KMS-11 (cell line): ENCODE measurements at regions not wholly inside any gene's neighbourhood (a gene's known extent, or its start where the extent isn't known, plus 50 kb on each side); places are given as distances from the start of the nearest gene placed in this dataset.

Source experiments
- H2AFZ ChIP-seq: fragments of 200-600 bp; sonication (generic); 2 replicates; pipeline ENCODE4 v1.6.1; 2016; ENCODE audit warnings: antibody characterized with exemption, mixed run types, low read depth
- H3K27ac ChIP-seq: fragments of 200-600 bp; sonication (generic); 2 replicates; pipeline ENCODE4 v1.6.1; 2016; ENCODE audit warnings: mild to moderate bottlenecking, mixed run types
- H3K27me3 ChIP-seq: fragments of 200-600 bp; sonication (generic); 2 replicates; pipeline ENCODE4 v1.6.1; 2017; ENCODE audit warnings: mild to moderate bottlenecking, low read depth, mixed run types, moderate library complexity; ENCODE audit not compliant: insufficient read depth
- H3K36me3 ChIP-seq: fragments of 200-600 bp; sonication (generic); 2 replicates; pipeline ENCODE4 v1.6.1; 2017; ENCODE audit warnings: mild to moderate bottlenecking, mixed run types; ENCODE audit not compliant: insufficient read depth
- H3K4me1 ChIP-seq: fragments of 200-600 bp; sonication (generic); 2 replicates; pipeline ENCODE4 v1.6.1; 2016; ENCODE audit warnings: mild to moderate bottlenecking, low read depth, mixed run types; ENCODE audit not compliant: poor library complexity, severe bottlenecking
- H3K4me2 ChIP-seq: fragments of 200-600 bp; sonication (generic); 2 replicates; pipeline ENCODE4 v1.7.0; 2016; ENCODE audit warnings: mild to moderate bottlenecking, mixed run types
- H3K4me3 ChIP-seq: fragments of 200-600 bp; sonication (generic); IDR thresholded peaks from 2 replicates; pipeline ENCODE4 v1.6.1; 2017; ENCODE audit warnings: low read depth, low read length, mixed read lengths; ENCODE audit not compliant: insufficient read depth
- H3K79me2 ChIP-seq: fragments of 200-600 bp; sonication (generic); 2 replicates; pipeline ENCODE4 v1.6.1; 2016; ENCODE audit warnings: low read depth, mixed run types; ENCODE audit not compliant: insufficient read depth
- H3K9ac ChIP-seq: fragments of 200-600 bp; sonication (generic); 2 replicates; pipeline ENCODE4 v1.6.1; 2016; ENCODE audit warnings: mild to moderate bottlenecking, mixed run types
- H4K20me1 ChIP-seq: fragments of 200-600 bp; sonication (generic); 2 replicates; pipeline ENCODE4 v1.6.1; 2016; ENCODE audit warnings: mild to moderate bottlenecking, mixed run types; ENCODE audit not compliant: insufficient read depth
- TF ChIP-seq, protein P1 (sequence below): fragments of 200-600 bp; sonication (generic); conservative IDR thresholded peaks from 2 replicates; pipeline ENCODE4 v1.6.1; 2017; ENCODE audit warnings: low read depth, mild to moderate bottlenecking, antibody characterized with exemption, low read length, moderate library complexity, mixed read lengths

DNA sequence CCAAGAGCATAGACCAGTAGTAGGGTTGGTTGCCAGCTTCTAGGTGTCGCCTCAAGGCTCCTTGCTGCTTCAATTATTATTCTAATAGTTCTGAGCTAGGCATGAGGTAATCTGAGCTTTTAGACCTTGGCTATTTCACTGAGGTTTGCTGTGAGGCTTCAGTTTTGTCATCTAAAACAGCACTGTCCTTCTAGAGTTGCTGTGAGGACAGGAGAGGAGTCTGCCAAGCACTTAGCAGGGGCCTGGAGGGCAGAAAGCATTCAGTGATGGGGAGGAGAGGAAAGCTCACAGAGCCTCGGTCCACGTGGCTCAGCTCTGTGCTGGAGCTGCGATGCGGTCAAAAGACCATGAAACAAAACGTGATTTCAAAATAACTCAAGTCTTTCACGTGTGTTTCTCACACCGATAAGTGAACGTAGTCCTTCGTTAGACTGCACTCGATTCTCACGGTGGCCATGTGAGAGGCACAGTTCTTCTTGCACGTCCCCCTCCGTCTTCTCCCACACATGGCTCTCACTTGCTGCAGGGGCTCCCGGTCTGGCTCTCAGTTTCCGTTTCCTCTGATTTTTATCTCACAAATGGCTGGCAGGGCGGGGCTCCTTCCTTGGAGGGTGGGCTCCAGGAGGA is 113.7 kb downstream of the B3GNT2 start:
- Histone ChIP-seq H4K20me1 (no peaks in the 10 kb centered on the region), H3K36me3 (no peaks in the 10 kb centered on the region), H3K4me2 (no peak overlapping the region), H3K4me1 (peaks cover 72% of the 10 kb centered on the region), H2AFZ (no peak overlapping the region), H3K79me2 (no peaks in the 10 kb centered on the region), H3K27ac (no peak overlapping the region), H3K4me3 (no peak overlapping the region), H3K9ac (no peak overlapping the region), H3K27me3 (no peaks in the 10 kb centered on the region)
- TF ChIP-seq, protein P1, sequence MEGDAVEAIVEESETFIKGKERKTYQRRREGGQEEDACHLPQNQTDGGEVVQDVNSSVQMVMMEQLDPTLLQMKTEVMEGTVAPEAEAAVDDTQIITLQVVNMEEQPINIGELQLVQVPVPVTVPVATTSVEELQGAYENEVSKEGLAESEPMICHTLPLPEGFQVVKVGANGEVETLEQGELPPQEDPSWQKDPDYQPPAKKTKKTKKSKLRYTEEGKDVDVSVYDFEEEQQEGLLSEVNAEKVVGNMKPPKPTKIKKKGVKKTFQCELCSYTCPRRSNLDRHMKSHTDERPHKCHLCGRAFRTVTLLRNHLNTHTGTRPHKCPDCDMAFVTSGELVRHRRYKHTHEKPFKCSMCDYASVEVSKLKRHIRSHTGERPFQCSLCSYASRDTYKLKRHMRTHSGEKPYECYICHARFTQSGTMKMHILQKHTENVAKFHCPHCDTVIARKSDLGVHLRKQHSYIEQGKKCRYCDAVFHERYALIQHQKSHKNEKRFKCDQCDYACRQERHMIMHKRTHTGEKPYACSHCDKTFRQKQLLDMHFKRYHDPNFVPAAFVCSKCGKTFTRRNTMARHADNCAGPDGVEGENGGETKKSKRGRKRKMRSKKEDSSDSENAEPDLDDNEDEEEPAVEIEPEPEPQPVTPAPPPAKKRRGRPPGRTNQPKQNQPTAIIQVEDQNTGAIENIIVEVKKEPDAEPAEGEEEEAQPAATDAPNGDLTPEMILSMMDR = no peak

GRCh38 chr2:62309081-62309464 is 113.2 kb downstream of the B3GNT2 start:
- Histone ChIP-seq H3K36me3 (no peaks in the 10 kb centered on the region), H4K20me1 (no peaks in the 10 kb centered on the region), H3K4me3 (no peak overlapping the region), H3K27me3 (no peaks in the 10 kb centered on the region), H3K27ac (no peak overlapping the region), H3K79me2 (no peaks in the 10 kb centered on the region), H3K9ac (no peak overlapping the region), H3K4me2 (no peak overlapping the region; the same call in 1 of the 2 replicates), H3K4me1 (peaks cover 72% of the 10 kb centered on the region), H2AFZ (no peak overlapping the region)
- TF ChIP-seq, protein P1 = no peak

- Histone ChIP-seq H3K79me2 (no peaks in the 10 kb centered on the region), H3K4me1 (peaks cover 72% of the 10 kb centered on the region), H3K4me3 (no peak overlapping the region), H3K4me2 (peak overlapping the region; percentile 89), H3K9ac (peak overlapping the region; percentile 71), H4K20me1 (no peaks in the 10 kb centered on the region), H3K36me3 (no peaks in the 10 kb centered on the region), H2AFZ (peak overlapping the region; percentile 25; the same call in 1 of the 2 replicates), H3K27ac (peak overlapping the region; percentile 94), H3K27me3 (no peaks in the 10 kb centered on the region)
- TF ChIP-seq, protein P1 = no peak
Observed at GRCh38 chr2:62307469-62308389, 111.8 kb downstream of the B3GNT2 start.

- Histone ChIP-seq H3K4me2 (peak overlapping the region; percentile 89), H4K20me1 (no peaks in the 10 kb centered on the region), H3K27me3 (no peaks in the 10 kb centered on the region), H3K4me3 (no peak overlapping the region), H3K36me3 (no peaks in the 10 kb centered on the region), H3K4me1 (peaks cover 71% of the 10 kb centered on the region), H2AFZ (peak overlapping the region; percentile 25; the same call in 1 of the 2 replicates), H3K27ac (peak overlapping the region; percentile 94), H3K9ac (peak overlapping the region; percentile 71), H3K79me2 (no peaks in the 10 kb centered on the region)
- TF ChIP-seq, protein P1 = no peak
Observed at GRCh38 chr2:62306751-62307468, 111.0 kb downstream of the B3GNT2 start.
